Midbrain (tissue), 1 donor: ENCODE measurements at regions not wholly inside any gene's neighbourhood (a gene's known extent, or its start where the extent isn't known, plus 50 kb on each side); places are given as distances from the start of the nearest gene placed in this dataset.

Source experiments
- DNase-seq: peaks from one replicate; lab custom pipeline; 2025; lab: John Stamatoyannopoulos, UW

DNA sequence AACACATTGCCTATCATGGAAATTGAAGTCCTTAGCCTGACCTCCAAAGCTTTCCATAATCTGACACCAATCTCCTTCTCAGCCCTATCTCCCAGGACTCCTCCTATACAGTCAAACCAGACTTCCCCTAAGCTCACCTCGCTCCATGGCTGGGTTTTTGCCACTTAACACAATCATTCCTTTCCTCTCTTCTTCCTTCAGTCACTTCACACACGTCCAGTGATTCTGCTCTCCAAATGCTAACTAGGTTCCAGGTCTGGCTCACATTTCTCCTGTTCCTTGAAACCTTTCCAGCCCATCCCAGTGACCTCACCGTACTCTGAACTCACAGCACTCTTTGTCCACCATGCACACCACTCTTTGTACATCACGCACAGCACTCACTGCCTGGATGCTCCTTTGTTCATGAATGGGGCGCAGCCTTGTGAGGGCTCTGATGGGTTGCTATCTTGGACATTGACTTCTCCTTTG lies 98.4 kb downstream of the GLUL start:
- DNase-seq = no peak

DNA sequence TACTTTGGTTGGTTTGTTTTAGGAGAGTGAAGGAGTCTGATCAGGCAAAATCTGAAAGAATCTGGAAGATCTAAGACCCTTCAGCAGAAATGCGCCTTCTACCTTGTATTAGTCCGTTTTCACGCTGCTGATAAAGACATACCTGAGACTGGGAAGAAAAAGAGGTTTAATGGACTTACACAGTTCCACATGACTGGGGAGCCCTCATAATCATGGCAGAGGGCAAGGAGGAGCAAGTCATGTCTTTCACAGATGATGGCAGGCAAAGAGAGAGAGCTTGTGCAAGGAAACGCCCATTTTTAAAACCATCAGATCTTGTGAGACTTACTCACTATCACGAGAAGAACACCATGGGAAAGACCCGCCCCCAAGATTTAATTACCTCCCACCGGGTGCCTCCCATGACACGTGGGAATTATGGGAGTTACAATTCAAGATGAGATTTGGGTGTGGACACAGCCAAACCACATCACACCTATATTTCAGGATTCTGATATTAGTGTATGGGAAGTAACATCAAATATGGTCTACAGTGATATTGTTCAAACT lies 99.3 kb downstream of the GLUL start:
- no peak for DNase-seq

DNA sequence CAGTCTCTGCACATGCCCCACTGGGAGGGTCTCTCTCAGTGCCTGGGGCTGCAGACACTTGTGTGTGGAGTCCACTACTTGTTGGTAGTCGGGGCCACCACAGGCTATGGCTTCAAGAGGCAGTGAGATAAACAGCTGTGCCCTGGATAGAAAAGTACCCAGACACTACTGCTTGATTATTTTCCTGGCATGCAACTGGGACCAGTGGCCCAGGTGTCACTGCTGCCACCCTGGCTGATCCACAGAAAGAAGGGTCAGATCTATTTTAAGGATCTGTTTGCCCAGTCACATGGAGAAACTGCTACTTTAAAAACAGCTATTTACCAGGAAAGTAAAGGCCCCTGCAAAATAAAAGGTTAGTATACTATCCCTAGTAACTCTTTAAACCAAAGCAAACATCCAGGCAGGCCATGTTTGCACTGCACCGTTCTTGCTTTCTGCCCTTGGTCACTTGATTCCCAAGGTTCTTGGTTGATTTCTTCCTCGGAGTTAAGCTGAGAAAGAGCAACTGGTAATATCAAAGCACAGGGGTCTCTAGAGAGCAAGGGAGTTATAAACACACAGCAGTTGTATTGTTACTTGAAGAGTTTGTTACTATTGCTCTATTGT lies 99.9 kb downstream of the GLUL start:
- no peak for DNase-seq

- no peak for DNase-seq
Measured at GRCh38 chr1:182288749-182289604, 102.6 kb downstream of the GLUL start.

DNA sequence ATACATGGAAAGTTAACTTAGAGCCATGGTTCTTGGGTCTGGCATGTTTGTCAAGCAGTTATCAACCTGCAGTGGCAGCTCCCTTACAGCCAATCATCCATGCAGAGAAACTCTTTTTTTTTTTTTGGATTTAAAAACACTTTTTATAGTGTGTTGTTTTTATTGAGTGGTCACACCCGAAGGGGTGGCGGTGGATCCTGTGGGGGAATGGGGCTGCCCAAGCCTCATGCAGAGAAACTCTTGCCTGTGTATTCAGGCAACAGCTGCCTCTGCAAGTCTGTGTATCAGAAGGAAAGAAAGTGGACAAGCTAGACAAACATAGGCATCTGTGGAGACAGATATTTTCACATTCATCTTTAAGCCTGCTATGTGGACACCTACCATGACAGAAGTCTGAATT lies 104.8 kb downstream of the GLUL start:
- no peak for DNase-seq

GRCh38 chr1:182283746-182284544 lies 107.6 kb downstream of the GLUL start:
- no peak for DNase-seq

DNA sequence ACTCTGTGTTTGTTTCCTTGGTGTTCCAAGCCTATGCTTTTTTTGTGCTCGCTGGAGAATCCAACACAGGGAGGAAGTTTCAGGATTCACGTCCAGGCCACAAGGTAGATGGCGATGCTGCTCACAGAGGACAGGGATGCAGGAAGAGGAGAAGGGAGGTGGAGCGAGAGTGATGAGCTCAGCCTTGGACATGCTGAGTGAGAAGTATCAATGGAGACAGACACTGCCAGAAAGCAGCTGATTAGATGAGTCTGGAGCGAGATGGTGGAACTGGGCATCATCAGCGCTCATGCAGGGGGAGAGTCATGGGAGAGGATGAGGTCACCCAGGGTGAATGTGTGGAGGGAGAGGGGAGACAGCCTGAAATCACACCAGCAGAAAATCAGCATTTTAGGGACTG lies 110.0 kb downstream of the GLUL start:
- DNase-seq = peak; percentile 80

GRCh38 chr1:182280504-182280900 lies 111.1 kb downstream of the GLUL start:
- DNase-seq = no peak

DNA sequence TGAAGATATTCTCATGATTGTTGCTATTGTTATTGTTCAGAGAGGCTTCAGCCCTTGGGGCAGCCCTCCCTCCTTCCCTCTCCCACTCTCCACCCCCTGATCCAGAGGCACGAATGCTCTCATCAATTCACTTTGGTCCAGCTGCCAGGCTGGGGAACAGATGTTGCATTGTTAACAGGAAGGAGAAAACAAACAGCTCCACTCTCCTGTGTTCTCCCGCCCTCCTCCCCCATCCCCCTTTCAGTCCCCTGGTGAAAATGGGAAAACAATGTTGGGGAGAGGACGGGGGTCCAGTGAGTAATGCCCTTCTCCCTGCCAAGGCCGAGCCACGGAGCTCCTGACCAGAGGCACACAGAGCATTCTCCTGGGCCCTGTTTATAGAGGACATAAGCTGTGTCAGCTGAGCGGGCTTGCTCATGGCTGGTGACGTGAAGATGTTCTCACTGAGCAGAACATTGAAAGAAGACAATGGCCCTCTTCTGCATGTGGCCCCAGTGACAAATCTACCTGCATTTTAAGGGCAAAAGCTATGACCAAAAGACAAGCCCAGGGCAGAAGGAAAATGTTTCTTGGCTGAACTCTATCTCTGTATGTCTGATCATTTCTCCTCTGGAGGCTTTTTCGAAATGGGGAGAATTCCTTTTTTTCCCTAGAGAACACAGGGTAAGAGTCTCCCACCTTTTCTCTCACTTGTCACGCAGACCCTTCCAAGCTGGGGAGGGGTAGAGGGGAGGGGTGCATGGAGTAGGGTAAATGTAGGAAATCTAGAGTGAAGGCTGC lies 111.7 kb downstream of the GLUL start:
- peak; percentile 93 for DNase-seq

GRCh38 chr1:182279302-182279701 lies 112.3 kb downstream of the GLUL start:
- no peak for DNase-seq

- peak; percentile 19 for DNase-seq
Measured at GRCh38 chr1:182278144-182279054, 113.2 kb downstream of the GLUL start.

DNA sequence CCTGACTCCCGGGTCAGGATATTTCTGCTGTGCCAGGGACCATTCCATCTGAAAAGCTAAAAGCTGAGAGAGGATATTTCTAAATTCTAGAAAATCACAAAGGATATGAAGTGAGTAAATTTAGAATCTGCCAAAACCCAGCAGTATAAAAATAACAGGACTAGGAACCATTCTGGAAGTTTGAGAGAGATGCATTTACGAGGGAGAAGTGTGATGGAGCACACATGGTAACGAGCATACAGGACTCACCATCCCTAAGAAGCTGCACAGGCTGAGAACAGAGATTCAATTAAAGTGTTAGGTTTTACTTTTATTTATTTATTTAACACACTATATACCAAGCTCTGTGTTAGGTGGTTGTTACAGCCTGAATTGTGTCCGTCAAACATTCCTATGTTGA lies 116.3 kb downstream of the GLUL start:
- DNase-seq = no peak

DNA sequence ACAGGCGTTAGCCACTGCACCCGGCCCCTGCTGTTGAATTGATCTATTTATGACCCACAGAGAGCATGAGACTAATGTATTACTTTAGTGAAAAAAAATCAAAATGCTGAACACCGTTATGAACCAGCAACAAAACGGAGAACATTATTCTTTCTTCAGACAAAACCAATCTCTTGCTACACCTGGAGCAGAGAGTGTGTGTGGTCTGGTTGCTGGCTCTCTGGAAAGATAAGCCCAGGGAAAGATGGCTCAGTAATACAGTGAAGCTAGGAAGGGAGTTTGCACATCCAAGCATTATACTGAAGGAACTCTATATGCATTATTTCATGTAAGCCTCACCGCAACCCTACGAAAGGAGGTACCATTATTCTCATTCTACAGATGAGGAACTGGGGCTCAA lies 117.0 kb downstream of the GLUL start:
- DNase-seq = no peak

GRCh38 chr1:182270731-182271130 lies 120.9 kb downstream of the GLUL start:
- no peak for DNase-seq

- no peak for DNase-seq
Measured at GRCh38 chr1:182269097-182269496, 122.5 kb downstream of the GLUL start.

DNA sequence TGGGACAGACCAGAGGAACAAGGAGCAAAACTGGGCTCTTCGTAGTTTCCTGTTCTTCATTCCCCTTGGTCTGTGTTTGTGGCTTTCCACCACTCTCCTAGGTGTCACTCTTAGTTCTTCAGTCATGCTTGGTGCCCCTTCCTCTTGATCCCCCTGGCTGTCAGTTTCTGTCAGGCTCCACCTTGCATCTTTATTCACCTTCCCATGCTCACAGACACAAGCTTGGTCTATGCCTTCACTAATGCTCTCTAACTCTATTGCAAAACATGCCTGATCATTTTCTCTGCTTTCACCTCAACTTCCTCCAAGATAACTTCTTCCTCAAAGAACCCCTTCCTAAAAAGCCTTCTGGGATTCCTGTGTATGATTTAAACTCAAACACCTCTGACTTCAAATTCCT lies 122.9 kb downstream of the GLUL start:
- no peak for DNase-seq

GRCh38 chr1:182264185-182264584 lies 127.4 kb downstream of the GLUL start:
- DNase-seq = no peak

GRCh38 chr1:182263706-182264105 lies 127.9 kb downstream of the GLUL start:
- no peak for DNase-seq

- DNase-seq = no peak
Measured at GRCh38 chr1:182262425-182262824, 129.2 kb downstream of the GLUL start.

DNA sequence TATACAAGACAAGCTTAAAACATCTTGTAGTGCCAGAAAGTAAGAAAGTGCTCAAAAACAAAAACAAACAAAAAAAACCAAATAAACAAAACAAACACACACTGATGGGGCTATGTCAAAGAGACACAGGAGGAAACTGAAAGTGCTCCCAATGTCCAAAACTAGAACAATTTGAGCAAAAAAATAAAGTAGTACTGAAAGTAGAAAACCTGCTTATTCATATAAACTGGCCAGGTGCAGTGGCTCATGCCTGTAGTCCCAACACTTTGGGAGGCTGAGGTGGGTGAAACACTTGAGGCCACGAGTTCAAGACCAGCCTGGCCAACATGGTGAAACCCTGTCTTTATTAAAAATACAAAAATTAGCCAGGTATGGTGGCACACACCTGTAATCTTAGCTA lies 129.9 kb downstream of the GLUL start:
- DNase-seq = no peak

- DNase-seq = no peak
Measured at GRCh38 chr1:182260516-182260915, 131.1 kb downstream of the GLUL start.
